Naive thymus-derived CD8-positive, alpha-beta T cell (primary cell): ENCODE measurements at regions not wholly inside any gene's neighbourhood (a gene's known extent, or its start where the extent isn't known, plus 50 kb on each side); places are given as distances from the start of the nearest gene placed in this dataset.

Source experiments
- ATAC-seq, 2 donors: fragments of 150-1000 bp; cut with Tn5 transposase in 1 of 2; sonication (Bioruptor Pico), chemical (Tn5 transposase) in 1 of 2; 1 replicate in 1 of 2; 2 replicates in 1 of 2; pipeline ENCODE4 v1.10.0; 2021; ENCODE audit warnings: mild to moderate bottlenecking in 2 of 2, moderate library complexity in 2 of 2
- POLR2A ChIA-PET: fragments of 350-600 bp; sonication (Branson Sonifier 250); formaldehyde crosslinking; loops from one replicate; lab custom pipeline; 2021; ENCODE audit warnings: antibody characterized with exemption; lab: Charles Lee
- DNase-seq, 10 donors: peaks; one replicate each; pipeline versions ENCODE4 v3.0.0 to v3.0.0-alpha.2; 2020 to 2022
- H3K27ac Mint-ChIP-seq, 10 donors: one replicate each; pipeline ENCODE4 v1.8.0; 2020 to 2022; ENCODE audit warnings: mild to moderate bottlenecking in 10 of 10, mixed read lengths in 10 of 10, moderate library complexity in 4 of 10, inconsistent platforms in 1 of 10
- H3K27me3 Mint-ChIP-seq, 5 donors: one replicate each; pipeline ENCODE4 v1.8.0; 2021 to 2022; ENCODE audit warnings: mixed read lengths in 5 of 5
- H3K36me3 Mint-ChIP-seq, 3 donors: one replicate each; pipeline ENCODE4 v1.8.0; 2020 to 2022; ENCODE audit warnings: mixed read lengths in 3 of 3, mild to moderate bottlenecking in 2 of 3, inconsistent platforms in 1 of 3
- H3K4me1 Mint-ChIP-seq, 4 donors: one replicate each; pipeline ENCODE4 v1.8.0; 2021 to 2022; ENCODE audit warnings: mixed read lengths in 4 of 4
- H3K4me3 Mint-ChIP-seq, 10 donors: one replicate each; pipeline ENCODE4 v1.8.0; 2020 to 2022; ENCODE audit warnings: mild to moderate bottlenecking in 10 of 10, mixed read lengths in 10 of 10, moderate library complexity in 6 of 10, inconsistent platforms in 1 of 10
- H3K9me3 Mint-ChIP-seq, 9 donors: one replicate each; pipeline ENCODE4 v1.8.0; 2020 to 2022; ENCODE audit warnings: mixed read lengths in 9 of 9, mild to moderate bottlenecking in 3 of 9, inconsistent platforms in 1 of 9, moderate library complexity in 1 of 9

DNA sequence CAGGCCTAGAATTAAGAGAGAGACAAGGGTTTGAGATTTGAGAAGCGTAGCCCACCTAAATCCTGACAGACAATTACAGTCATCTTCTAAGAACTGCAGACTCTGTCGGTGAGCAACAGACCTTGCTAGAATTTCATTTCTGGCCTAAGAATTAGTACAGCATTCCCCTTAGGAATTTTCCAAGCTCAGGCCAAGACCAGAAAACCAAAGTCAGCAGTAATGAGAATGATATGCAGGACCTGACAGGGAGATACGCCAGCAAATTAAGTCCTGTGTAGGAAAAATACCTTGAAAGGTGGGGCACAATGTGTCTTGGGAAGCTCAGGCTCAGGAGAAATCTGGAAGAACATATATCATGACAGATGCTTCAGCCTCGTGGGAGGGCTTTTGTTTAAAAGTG is 52.7 kb upstream of the HERPUD2 start:
- ATAC-seq (no peak), DNase-seq (no peak)
- Mint-ChIP-seq H3K27me3 (no peaks in the 10 kb centered on the region), H3K27ac (peak overlapping the region in 1 of 10 donors; percentile 45), H3K9me3 (peaks cover 0 to 7% (median 1%) of the 10 kb centered on the region in 9 donors), H3K4me3 (no peak overlapping the region), H3K36me3 (peaks cover 0 to 13% (median 6%) of the 10 kb centered on the region in 3 donors), H3K4me1 (peaks cover 0 to 2% (median 0%) of the 10 kb centered on the region in 4 donors)
- POLR2A ChIA-PET = no interaction called here

DNA sequence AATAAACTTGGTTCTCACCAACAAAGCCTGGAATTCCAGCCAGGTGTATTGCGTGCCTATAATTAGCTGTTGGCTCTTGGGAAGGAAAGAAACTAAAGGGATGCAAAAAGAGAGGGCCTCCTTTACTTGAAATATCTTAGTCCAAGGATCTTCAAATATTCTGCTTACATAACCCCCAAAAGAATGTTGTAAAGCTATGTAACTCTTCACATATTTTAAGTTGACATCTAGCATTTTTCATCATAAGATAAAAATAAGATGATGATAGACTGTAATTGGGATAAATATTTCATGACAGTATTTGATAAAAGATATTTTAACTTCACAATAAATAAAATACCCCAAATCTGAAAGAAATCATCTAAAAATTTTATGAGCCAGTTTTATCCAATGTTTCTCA is 52.5 kb upstream of the SEPTIN7 start:
- POLR2A ChIA-PET = no interaction called here

DNA sequence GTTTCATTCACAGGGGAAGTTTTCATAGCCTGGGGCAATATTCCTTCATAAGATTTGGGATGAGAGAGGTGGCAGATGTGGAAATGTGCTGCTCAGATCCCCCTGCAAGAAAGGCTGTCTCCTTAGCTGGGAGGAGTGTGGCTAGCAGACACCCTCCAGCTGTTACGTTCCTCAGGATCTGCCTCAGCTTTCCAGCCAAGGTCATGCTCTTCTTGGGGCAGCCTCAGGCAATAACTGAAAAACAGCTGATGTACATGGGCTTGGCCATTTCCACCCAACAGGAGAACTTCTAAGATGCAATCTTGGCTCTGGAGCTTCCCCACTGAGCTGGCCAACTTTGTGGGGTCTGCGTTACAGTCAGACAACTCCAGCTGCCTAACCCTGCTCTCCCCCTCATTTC is 51.3 kb upstream of the SEPTIN7 start:
- POLR2A ChIA-PET = no interaction called here

More for the DNA sequence above, 52.5 kb upstream of the SEPTIN7 start:
- Mint-ChIP-seq H3K4me3 (no peak overlapping the region), H3K36me3 (peaks cover 0 to 12% (median 6%) of the 10 kb centered on the region in 3 donors), H3K9me3 (peaks cover 0 to 7% (median 1%) of the 10 kb centered on the region in 9 donors), H3K27ac (no peak overlapping the region), H3K4me1 (peaks cover 0 to 2% (median 0%) of the 10 kb centered on the region in 4 donors), H3K27me3 (no peaks in the 10 kb centered on the region)
- DNase-seq (no peak), ATAC-seq (no peak)

More for the DNA sequence above, 51.3 kb upstream of the SEPTIN7 start:
- peaks cover 0 to 2% (median 0%) of the 10 kb centered on the region in 4 donors for H3K4me1 Mint-ChIP-seq
- H3K4me3 Mint-ChIP-seq = no peak overlapping the region
- DNase-seq = no peak
- ATAC-seq = no peak
- peak overlapping the region in 1 of 10 donors; percentile 5 for H3K27ac Mint-ChIP-seq
- peaks cover 0 to 2% (median 0%) of the 10 kb centered on the region in 9 donors for H3K9me3 Mint-ChIP-seq
- H3K36me3 Mint-ChIP-seq = peaks cover 0 to 8% (median 0%) of the 10 kb centered on the region in 3 donors
- no peaks in the 10 kb centered on the region for H3K27me3 Mint-ChIP-seq
